Suprapubic skin (tissue), 4 donors: ENCODE measurements at regions not wholly inside any gene's neighbourhood (a gene's known extent, or its start where the extent isn't known, plus 50 kb on each side); places are given as distances from the start of the nearest gene placed in this dataset.

ENCODE experiments used
- DNase-seq, 2 donors: peaks; one replicate each; pipeline ENCODE4 v3.0.0-alpha.2; 2019; ENCODE audit warnings: low spot score in 2 of 2
- H3K27ac ChIP-seq: fragments of 200-600 bp; sonication (generic); one replicate; pipeline ENCODE4 v1.5.1; 2019
- H3K27me3 ChIP-seq: fragments of 200-600 bp; sonication (generic); one replicate; pipeline ENCODE4 v1.5.1; 2019
- H3K36me3 ChIP-seq: fragments of 200-600 bp; sonication (generic); one replicate; pipeline ENCODE4 v1.5.1; 2019
- H3K4me1 ChIP-seq: fragments of 200-600 bp; sonication (generic); one replicate; pipeline ENCODE4 v1.5.1; 2019
- H3K4me3 ChIP-seq: fragments of 200-600 bp; sonication (generic); one replicate; pipeline ENCODE4 v1.5.1; 2019; ENCODE audit warnings: mild to moderate bottlenecking
- H3K9me3 ChIP-seq: fragments of 200-600 bp; sonication (generic); one replicate; pipeline ENCODE4 v1.5.1; 2019
- EP300 ChIP-seq: sonication (generic); formaldehyde crosslinking; IDR thresholded peaks from one replicate; pipeline ENCODE4 v1.6.1; 2017; ENCODE audit warnings: antibody characterized with exemption
- POLR2A ChIP-seq, 2 donors: fragments of 450-650 bp; IDR thresholded peaks; one replicate each; pipeline ENCODE4 v1.6.1; 2017; ENCODE audit warnings: antibody characterized with exemption in 2 of 2, mild to moderate bottlenecking in 2 of 2, moderate library complexity in 2 of 2
- POLR2AphosphoS5 ChIP-seq, 3 donors: sonication (generic); formaldehyde crosslinking; IDR thresholded peaks; one replicate each; pipeline ENCODE4 v1.6.1; 2017; ENCODE audit warnings: antibody characterized with exemption in 3 of 3
- WGBS: methylation state at CpG from one replicate; pipeline ENCODE4 v1.1.5; 2018; 5-methylcytosine and 5-hydroxymethylcytosine counted together
- TF ChIP-seq, protein P1 (sequence below), 2 donors: fragments of 200-600 bp in 1 of 2; fragments of 450-650 bp in 1 of 2; sonication (generic) in 1 of 2; IDR thresholded peaks; one replicate each; pipeline ENCODE4 v1.5.1; 2016 to 2019; ENCODE audit warnings: antibody characterized with exemption in 2 of 2, mild to moderate bottlenecking in 1 of 2, moderate library complexity in 1 of 2

DNA sequence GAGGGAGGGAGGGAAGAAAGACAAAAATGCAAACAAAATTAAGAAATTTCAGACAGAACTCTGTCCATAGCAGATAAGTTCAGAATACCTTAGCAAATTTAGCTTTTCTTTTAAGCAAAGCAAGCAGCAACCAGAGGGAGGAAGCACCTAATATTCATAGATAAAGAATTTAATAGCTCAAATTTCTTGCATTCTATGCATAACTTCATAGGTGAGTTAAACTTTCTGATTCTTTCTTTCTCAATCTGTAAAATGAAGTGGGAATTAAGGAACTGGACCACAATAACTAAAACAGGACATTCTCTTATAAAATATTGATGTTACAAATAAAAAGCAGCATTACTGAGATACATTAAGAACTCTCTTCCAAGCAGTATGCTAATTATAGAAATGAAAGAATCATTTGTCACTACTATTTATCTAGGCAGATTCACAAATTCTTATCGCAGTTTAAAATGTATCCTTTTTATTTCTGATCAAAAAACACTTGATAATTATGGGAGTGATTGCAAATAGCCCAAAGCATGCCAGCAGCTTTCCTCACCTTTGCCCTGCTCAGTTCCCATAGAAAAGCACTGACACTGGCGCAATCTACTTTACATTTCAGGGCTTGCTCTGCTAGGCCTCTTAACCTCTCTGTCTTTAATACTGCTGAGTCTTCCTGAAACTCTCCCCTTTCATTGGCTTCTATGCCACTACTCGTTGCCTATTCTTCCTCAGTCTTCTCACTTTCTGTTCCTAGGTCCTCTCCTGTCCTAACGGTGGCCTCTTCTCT is 341.8 kb downstream of the PIK3R1 start:
- no peak for TF ChIP-seq POLR2AphosphoS5 (IDR thresholded peaks at IDR 0.05)
- 63% methylated on average over 4 of the region's 4 CpGs for WGBS
- peaks cover 33% of the 10 kb centered on the region for H3K4me1 ChIP-seq
- H3K4me3 ChIP-seq, result no peak overlapping the region
- no peaks in the 10 kb centered on the region for H3K9me3 ChIP-seq
- no peak for DNase-seq
- H3K27me3 ChIP-seq, result no peaks in the 10 kb centered on the region
- no peaks in the 10 kb centered on the region for H3K36me3 ChIP-seq
- no peak overlapping the region for H3K27ac ChIP-seq

DNA sequence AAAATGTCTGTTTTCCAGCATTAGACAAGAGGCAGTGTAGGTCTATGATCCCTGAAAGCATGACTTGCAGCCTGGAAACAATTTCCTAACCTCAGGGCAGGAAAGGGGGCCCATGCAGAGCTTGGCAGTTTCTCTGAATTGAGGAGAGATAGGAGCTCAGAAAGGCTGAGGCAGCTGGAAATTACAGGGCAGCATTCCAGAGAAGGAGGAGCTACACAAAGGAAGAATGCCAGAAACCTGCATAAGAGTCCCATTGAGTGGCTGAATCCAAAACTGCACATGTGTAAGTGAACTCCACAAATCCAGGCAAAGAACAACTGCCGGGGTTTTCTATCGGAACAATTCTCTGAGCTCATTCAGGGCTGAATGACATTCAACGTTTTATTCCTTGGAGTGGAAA is 346.8 kb downstream of the PIK3R1 start:
- WGBS, result 46% methylated on average over 3 of the region's 3 CpGs
- no peak for DNase-seq
- Histone ChIP-seq H3K4me3 (no peak overlapping the region), H3K27me3 (no peaks in the 10 kb centered on the region), H3K36me3 (no peaks in the 10 kb centered on the region), H3K9me3 (no peaks in the 10 kb centered on the region), H3K27ac (no peak overlapping the region), H3K4me1 (peaks cover 9% of the 10 kb centered on the region)
- TF ChIP-seq POLR2A (IDR thresholded peaks at IDR 0.05) (no peak), POLR2AphosphoS5 (IDR thresholded peaks at IDR 0.05) (no peak), EP300 (no peak)
- TF ChIP-seq, protein P1, sequence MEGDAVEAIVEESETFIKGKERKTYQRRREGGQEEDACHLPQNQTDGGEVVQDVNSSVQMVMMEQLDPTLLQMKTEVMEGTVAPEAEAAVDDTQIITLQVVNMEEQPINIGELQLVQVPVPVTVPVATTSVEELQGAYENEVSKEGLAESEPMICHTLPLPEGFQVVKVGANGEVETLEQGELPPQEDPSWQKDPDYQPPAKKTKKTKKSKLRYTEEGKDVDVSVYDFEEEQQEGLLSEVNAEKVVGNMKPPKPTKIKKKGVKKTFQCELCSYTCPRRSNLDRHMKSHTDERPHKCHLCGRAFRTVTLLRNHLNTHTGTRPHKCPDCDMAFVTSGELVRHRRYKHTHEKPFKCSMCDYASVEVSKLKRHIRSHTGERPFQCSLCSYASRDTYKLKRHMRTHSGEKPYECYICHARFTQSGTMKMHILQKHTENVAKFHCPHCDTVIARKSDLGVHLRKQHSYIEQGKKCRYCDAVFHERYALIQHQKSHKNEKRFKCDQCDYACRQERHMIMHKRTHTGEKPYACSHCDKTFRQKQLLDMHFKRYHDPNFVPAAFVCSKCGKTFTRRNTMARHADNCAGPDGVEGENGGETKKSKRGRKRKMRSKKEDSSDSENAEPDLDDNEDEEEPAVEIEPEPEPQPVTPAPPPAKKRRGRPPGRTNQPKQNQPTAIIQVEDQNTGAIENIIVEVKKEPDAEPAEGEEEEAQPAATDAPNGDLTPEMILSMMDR (IDR thresholded peaks at IDR 0.05), result no peak

DNA sequence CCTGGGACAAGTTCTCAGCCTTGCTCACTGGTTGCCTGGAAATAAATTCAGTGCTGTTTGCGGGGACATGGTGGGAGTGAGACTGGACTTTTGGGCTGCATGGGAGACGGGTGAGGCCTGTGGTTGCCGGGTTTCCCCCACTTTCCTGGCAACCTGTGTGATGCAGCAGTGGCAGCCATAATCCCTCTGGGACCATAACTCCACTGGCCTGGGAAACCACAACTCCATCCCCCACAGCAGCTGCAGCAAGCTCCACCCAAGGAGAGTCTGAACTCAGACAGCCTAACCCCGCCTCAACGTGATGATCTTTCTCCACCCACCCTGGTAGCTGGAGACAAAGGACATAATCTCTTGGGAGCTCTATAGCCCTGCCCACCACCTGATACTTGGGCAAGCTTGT is 349.9 kb downstream of the PIK3R1 start:
- WGBS, result 77% methylated on average over 3 of the region's 5 CpGs
- TF ChIP-seq POLR2A (IDR thresholded peaks at IDR 0.05), result no peak

DNA sequence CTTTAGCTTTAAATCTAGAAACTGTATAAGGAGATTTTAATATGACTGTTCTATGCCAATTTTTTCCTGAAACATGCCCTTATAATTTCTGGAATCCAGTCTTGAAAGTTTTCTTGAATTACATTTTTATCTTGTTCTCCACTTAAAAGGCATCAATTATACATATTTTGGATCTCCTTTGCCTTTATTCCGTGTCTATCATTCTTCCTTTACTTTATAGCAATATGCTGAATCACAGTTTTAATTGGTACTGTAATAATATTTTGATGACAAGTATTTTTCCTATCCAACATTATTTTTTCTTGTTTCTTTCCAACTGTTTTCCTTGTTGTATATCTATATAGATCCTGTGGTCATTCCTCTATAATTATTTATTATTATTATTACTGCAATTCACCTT is 361.2 kb downstream of the PIK3R1 start:
- Histone ChIP-seq H3K27me3 (no peaks in the 10 kb centered on the region), H3K9me3 (no peaks in the 10 kb centered on the region), H3K4me1 (no peaks in the 10 kb centered on the region), H3K27ac (no peak overlapping the region), H3K36me3 (no peaks in the 10 kb centered on the region), H3K4me3 (no peak overlapping the region)
- WGBS, result 80% methylated on average over 1 of the region's 1 CpG
- no peak for DNase-seq
- TF ChIP-seq EP300 (no peak), POLR2A (IDR thresholded peaks at IDR 0.05) (no peak), POLR2AphosphoS5 (IDR thresholded peaks at IDR 0.05) (no peak)

More for the DNA sequence above, 349.9 kb downstream of the PIK3R1 start:
- Histone ChIP-seq H3K4me3 (no peak overlapping the region), H3K4me1 (peaks cover 9% of the 10 kb centered on the region), H3K27ac (no peak overlapping the region), H3K9me3 (no peaks in the 10 kb centered on the region), H3K27me3 (no peaks in the 10 kb centered on the region), H3K36me3 (no peaks in the 10 kb centered on the region)
- no peak for DNase-seq

DNA sequence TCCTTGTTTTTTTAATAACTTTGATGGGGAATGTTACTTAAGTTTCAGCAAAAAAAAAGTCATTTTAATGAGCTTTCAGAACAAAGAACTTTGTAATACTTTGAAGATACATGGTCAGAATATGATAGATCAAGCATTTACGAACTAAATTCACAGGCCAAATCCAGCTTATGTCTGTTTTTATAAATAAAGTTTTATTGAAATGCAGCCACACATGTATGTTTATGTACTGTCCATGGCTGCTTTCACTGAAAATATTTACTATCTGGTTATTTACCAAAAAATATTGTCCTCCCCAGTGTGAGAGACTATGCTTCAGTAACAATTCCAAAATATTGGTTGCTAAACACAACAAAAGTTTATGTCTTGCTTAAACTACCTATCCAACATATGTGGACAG is 366.7 kb downstream of the PIK3R1 start:
- H3K4me3 ChIP-seq, result no peak overlapping the region
- H3K9me3 ChIP-seq, result no peaks in the 10 kb centered on the region
- no peaks in the 10 kb centered on the region for H3K27me3 ChIP-seq
- H3K36me3 ChIP-seq, result no peaks in the 10 kb centered on the region
- H3K4me1 ChIP-seq, result no peaks in the 10 kb centered on the region
- no peak overlapping the region for H3K27ac ChIP-seq
- TF ChIP-seq, protein P1 (IDR thresholded peaks at IDR 0.05), result no peak
- TF ChIP-seq POLR2AphosphoS5 (IDR thresholded peaks at IDR 0.05), result no peak
- no peak for TF ChIP-seq EP300
- TF ChIP-seq POLR2A (IDR thresholded peaks at IDR 0.05), result no peak
- 56% methylated on average over 1 of the region's 1 CpG for WGBS
- no peak for DNase-seq

DNA sequence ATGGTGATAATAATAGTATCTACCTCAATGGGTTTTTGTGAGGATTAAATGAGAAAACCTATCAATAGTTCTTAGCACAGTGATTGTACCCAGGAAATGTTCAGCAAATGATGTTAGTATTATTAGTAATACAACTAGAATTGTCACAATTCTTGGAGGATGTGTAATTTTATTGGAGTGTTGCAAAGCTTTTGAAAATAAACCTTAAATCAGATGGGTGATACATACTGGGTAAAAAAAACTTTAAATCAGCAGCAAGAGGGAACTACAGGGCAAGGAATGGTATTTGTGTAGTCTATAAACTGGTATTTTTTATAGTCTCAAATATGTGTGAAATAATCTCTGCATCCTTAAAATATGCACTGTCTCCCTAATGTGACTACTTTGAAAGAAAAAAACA is 371.6 kb downstream of the PIK3R1 start:
- no peaks in the 10 kb centered on the region for H3K36me3 ChIP-seq
- H3K27me3 ChIP-seq, result no peaks in the 10 kb centered on the region
- TF ChIP-seq POLR2A (IDR thresholded peaks at IDR 0.05) (no peak), POLR2AphosphoS5 (IDR thresholded peaks at IDR 0.05) (no peak), EP300 (no peak)
- TF ChIP-seq, protein P1 (IDR thresholded peaks at IDR 0.05), result no peak
- H3K4me3 ChIP-seq, result no peak overlapping the region
- DNase-seq, result no peak
- H3K9me3 ChIP-seq, result no peaks in the 10 kb centered on the region
- no peak overlapping the region for H3K27ac ChIP-seq
- H3K4me1 ChIP-seq, result no peaks in the 10 kb centered on the region

DNA sequence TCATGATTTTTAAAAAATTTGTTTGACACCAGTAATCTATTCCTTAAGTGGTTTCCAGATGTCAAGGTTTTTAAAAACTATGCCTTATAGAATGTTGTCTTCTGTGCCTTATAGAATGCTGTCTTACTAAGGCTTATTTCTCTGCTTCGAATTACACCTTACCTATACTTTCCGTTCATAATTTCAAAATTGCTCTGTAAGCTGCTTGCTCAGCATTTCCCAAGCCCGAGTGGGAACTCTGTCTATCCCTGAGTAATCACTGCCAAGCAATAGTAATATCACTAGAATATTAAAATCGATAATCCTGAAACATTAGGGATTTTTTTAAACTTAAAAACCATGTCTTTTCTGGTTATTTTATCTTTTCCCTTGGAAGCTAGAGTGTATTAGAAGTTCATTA is 376.3 kb downstream of the PIK3R1 start:
- H3K36me3 ChIP-seq, result no peaks in the 10 kb centered on the region
- TF ChIP-seq, protein P1 (IDR thresholded peaks at IDR 0.05), result no peak
- no peak for TF ChIP-seq POLR2AphosphoS5 (IDR thresholded peaks at IDR 0.05)
- TF ChIP-seq EP300, result no peak
- no peak for TF ChIP-seq POLR2A (IDR thresholded peaks at IDR 0.05)
- H3K9me3 ChIP-seq, result no peaks in the 10 kb centered on the region
- H3K27ac ChIP-seq, result no peak overlapping the region
- 81% methylated on average over 4 of the region's 4 CpGs for whole genome bisulfite sequencing
- no peaks in the 10 kb centered on the region for H3K27me3 ChIP-seq
- no peak for DNase-seq
- H3K4me3 ChIP-seq, result no peak overlapping the region
- H3K4me1 ChIP-seq, result peaks cover 12% of the 10 kb centered on the region
